Heart right ventricle (tissue), 16 donors: ENCODE measurements at regions not wholly inside any gene's neighbourhood (a gene's known extent, or its start where the extent isn't known, plus 50 kb on each side); places are given as distances from the start of the nearest gene placed in this dataset.

ENCODE experiments used
- ATAC-seq, 8 donors: fragments of 200-7000 bp; cut with Tn5 transposase; one replicate each; pipeline ENCODE4 v1.9.1; 2020; ENCODE audit warnings: mild to moderate bottlenecking in 8 of 8, moderate library complexity in 8 of 8, moderate number of reproducible peaks in 1 of 8
- DNase-seq, 2 donors: peaks; one replicate each; pipeline ENCODE4 v3.0.0-alpha.2; 2020
- H3K27ac ChIP-seq, 10 donors: fragments of 200-600 bp; sonication (generic) in 2 of 10; one replicate each; pipeline versions ENCODE4 v1.5.0 to v1.8.0; 2020 to 2022; ENCODE audit warnings: mild to moderate bottlenecking in 3 of 10
- H3K27me3 ChIP-seq, 7 donors: fragments of 200-600 bp; one replicate each; pipeline ENCODE4 v1.8.0; 2021 to 2022; ENCODE audit warnings: mild to moderate bottlenecking in 2 of 7
- H3K36me3 ChIP-seq, 9 donors: fragments of 200-600 bp; sonication (generic) in 1 of 9; one replicate each; pipeline versions ENCODE4 v1.5.0 to v1.8.0; 2020 to 2022; ENCODE audit warnings: mild to moderate bottlenecking in 2 of 9
- H3K4me1 ChIP-seq, 9 donors: fragments of 200-600 bp; sonication (generic) in 1 of 9; one replicate each; pipeline versions ENCODE4 v1.5.0 to v1.8.0; 2020 to 2022; ENCODE audit warnings: mild to moderate bottlenecking in 4 of 9
- H3K4me3 ChIP-seq, 10 donors: fragments of 200-600 bp; sonication (generic) in 2 of 10; one replicate each; pipeline versions ENCODE4 v1.5.0 to v1.8.0; 2020 to 2022; ENCODE audit warnings: mild to moderate bottlenecking in 7 of 10, moderate library complexity in 2 of 10
- H3K9me3 ChIP-seq, 11 donors: fragments of 200-600 bp in 10 of 11; sonication (generic) in 2 of 11; one replicate each; pipeline versions ENCODE4 v1.5.0 to v1.8.0; 2013 to 2022; ENCODE audit warnings: mild to moderate bottlenecking in 2 of 11, control low read depth in 1 of 11, moderate library complexity in 1 of 11
- whole genome bisulfite sequencing, 2 donors: extraction: QIAGEN DNeasy Blood & Tissue Kit; methylation state at CpG; one replicate each; pipeline ENCODE4 v1.1.7; 2013; ENCODE audit warnings: inconsistent platforms in 1 of 2; 5-methylcytosine and 5-hydroxymethylcytosine counted together
- intact Hi-C, 10 donors: fragments of 100-400 bp; cut with DNase I; formaldehyde crosslinking; loops; one replicate each; pipeline versions ENCODE4 v1.11.1 to v1.14.2; 2022
- TF ChIP-seq, protein P1 (sequence below), 9 donors: fragments of 200-600 bp; sonication (generic) in 2 of 9; IDR thresholded peaks; one replicate each; pipeline versions ENCODE4 v1.5.0 to v1.8.0; 2021 to 2022; ENCODE audit warnings: antibody characterized with exemption in 9 of 9, mild to moderate bottlenecking in 5 of 9, moderate library complexity in 1 of 9
- donor health status: Arrhythmogenic right ventricular cardiomyopathy.
- donor health status: ischemic (EF 13 %, LVEDD 7.1; RV severe dilation, severe dysfunction).
- donor health status: healthy with polysubstance abuse.
- donor health status: DM: no; HTN: yes; CAD: no.
- donor health status: DM: no; HTN: no; CAD: no.
- donor health status: ischemic (EF 25% LVEDD 6.9; RV normal size, moderate dysfunction).
- donor health status: ischemic (EF 25% LVEDD 5.7; RV mildly dilated, moderate dysfunction).
- donor health status: healthy.
- donor health status: DM: yes; HTN: yes; CAD: no.
- donor health status: Ischemic cardiomyopathy.
- donor health status: ischemic (EF 35%, LVEDD 5.7; RV mildly dilated, moderate dysfunction).
- donor health status: nonischemic (EF 11% LVEDD 7.7; RV severe dilation, severe dysfunction).
- donor health status: DM: yes; HTN: yes; CAD: no.
- donor health status: PGD.
- donor health status: ischemic (EF 29% LVEDD 5.4; RV normal size, mild dysfunction).
- donor health status: nonischemic (EF 23%, LVEDD 6.1; RV moderate dilation, normal function).

DNA sequence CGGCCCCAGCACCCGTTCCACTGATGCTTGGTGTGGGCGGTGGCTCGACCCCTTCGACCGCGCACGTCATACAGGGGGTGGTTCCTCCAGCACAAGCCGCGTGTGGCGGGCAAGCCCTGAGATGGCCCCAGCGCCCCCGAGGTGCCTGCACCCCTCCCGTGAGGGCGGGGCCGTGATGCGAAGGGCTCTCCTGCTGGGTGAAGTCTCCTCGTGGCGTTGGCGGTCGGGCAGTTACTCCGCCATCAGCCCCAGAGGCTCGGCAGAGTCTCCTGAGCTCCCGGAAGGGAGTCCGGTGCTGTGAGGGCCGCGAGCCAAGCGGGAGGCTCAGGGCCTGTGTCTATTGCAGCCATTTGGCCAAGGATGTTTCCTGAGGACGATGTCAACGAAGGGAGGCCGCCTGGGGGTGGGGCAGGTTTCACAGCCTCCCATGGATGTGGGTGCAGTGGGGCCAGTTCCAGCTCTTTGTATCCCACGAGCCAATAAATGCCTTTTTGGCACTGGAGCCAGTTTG, 78.1 kb upstream of the GALNT9 start:
- intact Hi-C loops = no loop called here
- Histone ChIP-seq H3K36me3 (no peaks in the 10 kb centered on the region), H3K27me3 (peaks cover 0 to 83% (median 75%) of the 10 kb centered on the region in 7 donors), H3K4me1 (peaks cover 0 to 6% (median 0%) of the 10 kb centered on the region in 9 donors), H3K9me3 (no peaks in the 10 kb centered on the region), H3K27ac (no peak overlapping the region), H3K4me3 (no peak overlapping the region)
- DNase-seq = peak in 1 of 2 donors; percentile 24
- 56 to 62% methylated on average over 32 of the region's 32 CpGs for WGBS, 2 donors
- TF ChIP-seq, protein P1, sequence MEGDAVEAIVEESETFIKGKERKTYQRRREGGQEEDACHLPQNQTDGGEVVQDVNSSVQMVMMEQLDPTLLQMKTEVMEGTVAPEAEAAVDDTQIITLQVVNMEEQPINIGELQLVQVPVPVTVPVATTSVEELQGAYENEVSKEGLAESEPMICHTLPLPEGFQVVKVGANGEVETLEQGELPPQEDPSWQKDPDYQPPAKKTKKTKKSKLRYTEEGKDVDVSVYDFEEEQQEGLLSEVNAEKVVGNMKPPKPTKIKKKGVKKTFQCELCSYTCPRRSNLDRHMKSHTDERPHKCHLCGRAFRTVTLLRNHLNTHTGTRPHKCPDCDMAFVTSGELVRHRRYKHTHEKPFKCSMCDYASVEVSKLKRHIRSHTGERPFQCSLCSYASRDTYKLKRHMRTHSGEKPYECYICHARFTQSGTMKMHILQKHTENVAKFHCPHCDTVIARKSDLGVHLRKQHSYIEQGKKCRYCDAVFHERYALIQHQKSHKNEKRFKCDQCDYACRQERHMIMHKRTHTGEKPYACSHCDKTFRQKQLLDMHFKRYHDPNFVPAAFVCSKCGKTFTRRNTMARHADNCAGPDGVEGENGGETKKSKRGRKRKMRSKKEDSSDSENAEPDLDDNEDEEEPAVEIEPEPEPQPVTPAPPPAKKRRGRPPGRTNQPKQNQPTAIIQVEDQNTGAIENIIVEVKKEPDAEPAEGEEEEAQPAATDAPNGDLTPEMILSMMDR (IDR thresholded peaks at IDR 0.05) = no peak
- ATAC-seq = no peak

DNA sequence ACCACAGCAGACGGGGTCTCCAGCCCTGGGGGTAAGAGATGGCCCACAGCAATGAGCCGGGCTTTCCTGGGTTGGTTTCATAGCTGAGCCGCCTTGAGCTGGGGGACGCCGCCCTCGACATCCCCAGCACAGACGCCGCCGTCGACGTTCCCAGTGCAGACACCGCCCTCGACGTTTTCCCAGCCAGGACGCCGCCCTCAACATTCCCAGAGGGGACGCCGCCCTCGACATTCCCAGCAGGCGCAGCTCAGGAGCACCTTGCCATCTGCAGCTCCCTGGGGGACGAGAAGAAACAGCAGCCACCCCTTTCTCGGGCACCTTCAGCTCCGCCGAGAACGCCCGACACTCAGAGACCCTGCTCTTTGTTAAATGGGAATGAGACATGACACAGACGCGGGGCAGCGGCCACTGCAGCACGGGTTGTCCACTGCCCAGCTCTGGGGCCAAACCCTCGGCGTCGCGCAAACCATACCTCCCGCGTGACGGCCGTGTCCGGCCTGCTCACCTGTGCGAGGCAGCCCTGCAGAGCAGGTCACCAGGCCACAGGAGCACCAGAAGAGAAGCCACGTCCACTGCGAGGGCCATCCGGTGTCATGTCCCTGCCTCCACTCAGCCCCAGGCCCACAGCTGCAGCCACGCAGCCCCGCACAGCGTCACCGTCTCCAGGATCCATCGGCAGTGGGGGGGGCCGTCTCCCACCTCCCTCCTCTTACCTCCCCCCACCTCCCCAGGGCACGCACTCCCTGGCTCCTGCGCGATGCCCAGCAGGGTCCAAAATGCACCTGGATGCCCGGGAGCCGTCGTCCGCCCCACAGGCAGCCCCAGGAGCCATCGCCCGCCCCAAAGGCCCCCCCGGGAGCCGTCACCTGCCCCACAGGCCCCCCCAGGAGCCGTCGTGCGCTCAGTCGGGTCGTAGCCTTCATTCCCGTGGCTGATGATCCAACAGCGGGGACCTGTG, 77.4 kb upstream of the GALNT9 start:
- intact Hi-C loops = no loop called here
- Histone ChIP-seq H3K27me3 (peaks cover 0 to 86% (median 79%) of the 10 kb centered on the region in 7 donors), H3K4me3 (no peak overlapping the region), H3K4me1 (peaks cover 0 to 6% (median 0%) of the 10 kb centered on the region in 9 donors), H3K36me3 (no peaks in the 10 kb centered on the region), H3K9me3 (no peaks in the 10 kb centered on the region), H3K27ac (no peak overlapping the region)
- WGBS, 2 donors = 77 to 78% methylated on average over 66 to 67 of the region's 67 CpGs
- TF ChIP-seq, protein P1 (IDR thresholded peaks at IDR 0.05) = no peak
- peak in 1 of 2 donors; percentile 9 for DNase-seq
- no peak for ATAC-seq

DNA sequence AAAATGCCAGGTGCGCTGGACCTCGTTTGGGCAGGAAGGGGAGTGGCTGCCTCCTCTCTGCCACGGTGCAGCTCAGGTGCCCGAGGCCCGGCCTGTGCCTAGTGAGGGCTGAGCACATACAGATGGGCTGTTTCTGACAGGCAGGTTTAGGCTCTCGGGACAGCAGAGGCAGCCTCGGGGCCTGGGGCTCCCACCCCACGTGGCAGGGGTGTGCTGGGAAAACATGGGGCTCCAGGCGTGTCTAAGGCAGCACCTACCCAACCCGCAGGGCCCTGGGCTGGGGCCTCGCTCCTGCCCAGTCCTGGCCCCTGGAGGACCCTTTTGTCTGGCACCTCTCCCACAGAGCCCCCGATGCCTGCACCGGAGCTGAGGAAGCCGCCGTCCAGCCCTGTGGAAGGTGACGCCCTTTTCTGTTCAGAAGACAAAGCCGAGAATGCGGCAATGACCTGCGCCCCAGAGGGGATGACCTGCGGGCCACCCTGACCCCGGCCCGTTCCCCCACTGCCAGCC, 76.4 kb upstream of the GALNT9 start:
- TF ChIP-seq, protein P1 (IDR thresholded peaks at IDR 0.05) = no peak
- H3K4me3 ChIP-seq = no peak overlapping the region
- peaks cover 0 to 88% (median 80%) of the 10 kb centered on the region in 7 donors for H3K27me3 ChIP-seq
- H3K4me1 ChIP-seq = peaks cover 0 to 6% (median 0%) of the 10 kb centered on the region in 9 donors
- DNase-seq = peak in 1 of 2 donors; percentile 3
- intact Hi-C loops = no loop called here
- no peaks in the 10 kb centered on the region for H3K9me3 ChIP-seq
- H3K36me3 ChIP-seq = no peaks in the 10 kb centered on the region
- H3K27ac ChIP-seq = no peak overlapping the region
- 66 to 71% methylated on average over 22 of the region's 22 CpGs for WGBS, 2 donors
- no peak for ATAC-seq

DNA sequence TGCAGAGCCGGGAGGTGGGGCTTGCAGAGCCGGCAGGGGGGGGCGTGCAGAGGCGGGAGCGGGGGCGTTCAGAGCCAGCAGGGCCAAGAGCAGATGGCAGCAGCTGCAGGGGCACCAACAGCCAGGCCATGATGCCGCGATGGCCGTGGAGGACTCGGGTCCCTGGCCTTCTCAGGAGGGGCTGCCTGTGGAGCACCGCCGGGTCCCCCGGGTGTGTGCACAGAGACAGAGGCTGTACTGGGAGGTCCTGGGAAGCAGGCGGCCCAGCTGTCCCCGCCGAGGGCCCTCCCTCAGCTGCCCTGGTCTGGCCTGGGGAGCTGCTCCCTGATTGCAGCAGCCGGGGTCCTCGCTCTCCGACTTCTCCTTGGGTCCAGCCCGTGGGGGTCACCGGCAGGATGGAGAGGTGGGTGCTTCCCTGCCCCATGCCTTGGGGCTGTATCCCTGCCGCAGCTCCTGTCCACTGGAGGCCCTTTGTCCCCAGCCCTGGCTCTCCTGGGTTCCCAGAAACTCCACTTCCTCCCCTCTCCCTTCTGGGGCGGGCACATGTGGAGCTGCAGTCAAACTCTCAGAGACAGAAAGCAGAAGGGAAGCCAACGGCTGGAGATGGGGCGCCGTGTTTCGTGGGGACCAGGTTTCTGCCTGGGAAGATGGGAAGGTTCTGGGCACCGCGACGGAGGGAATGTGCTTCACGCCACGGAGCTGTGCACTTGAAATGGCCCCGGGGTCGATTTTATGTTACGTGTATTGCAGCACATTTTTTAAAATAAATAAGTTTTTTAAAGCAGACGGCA, 75.8 kb upstream of the GALNT9 start:
- TF ChIP-seq, protein P1 (IDR thresholded peaks at IDR 0.05) = no peak
- ATAC-seq (no peak), DNase-seq (peak in 1 of 2 donors; percentile 4)
- intact Hi-C loops = no loop called here
- H3K27me3 ChIP-seq = peaks cover 3 to 92% (median 79%) of the 10 kb centered on the region in 7 donors
- H3K4me3 ChIP-seq = no peak overlapping the region
- 60 to 61% methylated on average over 36 of the region's 36 CpGs for WGBS, 2 donors
- H3K9me3 ChIP-seq = no peaks in the 10 kb centered on the region
- no peaks in the 10 kb centered on the region for H3K36me3 ChIP-seq
- peaks cover 0 to 6% (median 0%) of the 10 kb centered on the region in 9 donors for H3K4me1 ChIP-seq
- H3K27ac ChIP-seq = no peak overlapping the region
